CD4-positive, alpha-beta T cell treated with Interleukin-12 subunit alpha and Interleukin-12 subunit beta, for 1 hour (primary cell): ENCODE measurements at regions not wholly inside any gene's neighbourhood (a gene's known extent, or its start where the extent isn't known, plus 50 kb on each side); places are given as distances from the start of the nearest gene placed in this dataset.
A peak's percentile ranks its signal among the peaks of the same experiment; 100 is the strongest.
"Not testable (repeated sequence)": the region's sequence is repeated elsewhere in the genome, so short reads cannot be mapped to it uniquely, and the experiment has no call there.

Source experiments
- DNase-seq: peaks from one replicate; pipeline ENCODE4 v3.0.0-alpha.2; 2020

DNA sequence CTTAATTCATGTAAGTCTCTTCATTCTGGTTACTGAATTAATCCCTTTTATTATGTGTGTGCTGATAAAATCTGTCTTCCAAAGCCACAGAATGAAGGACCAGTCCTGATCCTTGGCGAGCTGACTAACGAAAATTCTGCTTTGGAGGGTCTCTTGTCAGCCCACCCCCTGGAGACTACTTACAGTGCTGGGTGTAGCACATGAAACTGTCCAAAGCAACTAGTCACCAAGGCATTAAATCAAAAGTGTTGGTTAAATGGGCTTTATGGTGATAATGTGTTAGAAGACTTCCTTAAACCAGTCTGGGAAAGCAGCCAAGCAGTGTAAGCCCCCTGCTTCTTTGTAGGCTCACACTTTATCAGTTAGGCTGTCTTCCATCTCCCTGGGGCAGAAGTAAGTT, 420.2 kb downstream of the SUCLG1 start:
- DNase-seq, result no peak

- no peak for DNase-seq
These were observed 425.6 kb downstream of the SUCLG1 start for GRCh38 chr2:84033347-84033974.

GRCh38 chr2:84031312-84032050, 427.6 kb downstream of the SUCLG1 start:
- DNase-seq, result no peak

GRCh38 chr2:84029903-84030575, 429.0 kb downstream of the SUCLG1 start:
- no peak for DNase-seq

DNA sequence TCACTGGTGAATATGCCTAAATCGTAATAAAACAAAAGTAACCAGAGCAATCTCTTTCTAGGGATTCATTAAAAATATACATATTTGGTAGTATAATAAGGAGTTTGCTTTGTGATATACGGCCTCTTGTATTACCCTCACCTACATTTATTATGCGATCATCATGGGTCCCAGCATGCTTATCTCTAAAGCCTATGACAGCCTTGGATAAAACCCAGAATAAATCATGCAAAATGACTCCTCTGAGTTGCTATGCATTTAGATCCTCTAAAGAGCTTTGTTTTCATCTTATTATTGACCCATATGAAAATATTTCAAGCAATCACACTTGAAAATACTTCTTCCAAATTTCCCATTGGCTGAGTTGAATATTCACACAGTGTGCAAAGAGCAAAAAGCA, 432.3 kb downstream of the SUCLG1 start:
- DNase-seq, result no peak

- DNase-seq, result peak; percentile 27
These were observed 436.2 kb downstream of the SUCLG1 start for GRCh38 chr2:84022810-84023431.

- no peak for DNase-seq
These were observed 442.1 kb downstream of the SUCLG1 start for GRCh38 chr2:84017010-84017409.

GRCh38 chr2:84016183-84016582, 442.9 kb downstream of the SUCLG1 start:
- no peak for DNase-seq

- no peak for DNase-seq
These were observed 461.2 kb downstream of the SUCLG1 start for GRCh38 chr2:83997889-83998288.

GRCh38 chr2:83994633-83995179, 464.4 kb downstream of the SUCLG1 start:
- DNase-seq, result no peak

- DNase-seq, result no peak
These were observed 465.0 kb downstream of the SUCLG1 start for GRCh38 chr2:83993873-83994632.

- no peak for DNase-seq
These were observed 467.1 kb downstream of the SUCLG1 start for GRCh38 chr2:83991992-83992391.

DNA sequence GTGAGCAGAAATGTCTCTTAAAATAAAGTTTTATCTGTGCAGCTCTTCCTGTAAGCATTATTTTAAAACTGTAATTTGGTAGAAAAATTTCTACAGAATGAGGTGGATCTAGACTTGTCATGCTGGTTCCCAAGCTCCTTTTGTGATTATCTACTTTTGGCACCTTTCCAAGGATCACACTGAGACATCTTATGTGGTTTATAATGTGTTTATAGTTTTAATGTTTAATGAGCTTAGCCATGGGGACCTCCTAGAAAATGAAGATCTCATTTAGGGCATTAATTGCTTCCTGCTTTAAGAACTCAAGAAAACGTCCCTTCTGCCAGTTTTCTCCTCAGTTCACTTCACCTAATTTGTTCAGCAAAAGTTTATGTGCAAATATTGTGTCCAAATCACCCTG, 468.4 kb downstream of the SUCLG1 start:
- DNase-seq, result no peak

GRCh38 chr2:83976628-83977027, 482.5 kb downstream of the SUCLG1 start:
- DNase-seq, result not testable (repeated sequence)

DNA sequence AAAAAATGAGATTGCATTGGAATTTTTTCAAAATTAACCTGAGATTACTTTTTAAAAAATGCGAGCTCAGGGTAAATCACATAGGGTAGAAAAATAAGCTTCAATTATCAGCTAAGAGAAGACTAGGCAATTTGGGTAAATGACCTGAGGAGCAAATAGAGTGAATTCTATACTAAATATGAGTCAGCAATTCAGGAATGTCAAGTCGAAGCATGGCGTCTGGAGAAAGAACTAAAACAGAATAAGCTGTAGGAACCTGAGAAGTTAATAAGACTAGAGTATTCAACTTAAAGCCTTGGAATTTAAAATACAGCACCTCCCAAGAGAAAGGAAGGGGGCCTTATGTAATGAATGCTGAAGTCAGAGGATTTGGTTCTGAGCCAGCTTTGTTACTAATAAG, 487.0 kb downstream of the SUCLG1 start:
- DNase-seq, result no peak

GRCh38 chr2:83971547-83971946, 487.5 kb downstream of the SUCLG1 start:
- DNase-seq, result no peak

- no peak for DNase-seq
These were observed 488.7 kb downstream of the SUCLG1 start for GRCh38 chr2:83970217-83970929.

GRCh38 chr2:83969085-83969484, 490.0 kb downstream of the SUCLG1 start:
- no peak for DNase-seq

DNA sequence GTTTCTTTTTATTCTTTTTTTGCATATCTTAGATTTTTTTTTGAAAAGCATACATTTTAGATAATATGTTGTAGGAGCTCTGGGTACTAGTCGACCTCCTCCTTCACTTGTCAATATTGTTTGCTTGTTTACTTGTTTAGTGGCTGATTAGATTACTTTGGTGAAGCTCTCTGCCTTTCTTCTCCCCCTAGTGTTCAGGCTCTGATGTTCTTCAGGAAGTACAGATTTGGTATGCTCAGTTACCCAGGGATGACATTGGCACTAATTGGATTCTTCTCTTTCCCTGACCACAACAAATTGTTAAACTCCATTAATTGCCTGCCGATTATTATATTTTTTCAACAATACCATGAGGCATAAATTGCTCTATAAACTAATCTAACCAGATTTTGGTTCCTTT, 491.2 kb downstream of the SUCLG1 start:
- DNase-seq, result no peak

DNA sequence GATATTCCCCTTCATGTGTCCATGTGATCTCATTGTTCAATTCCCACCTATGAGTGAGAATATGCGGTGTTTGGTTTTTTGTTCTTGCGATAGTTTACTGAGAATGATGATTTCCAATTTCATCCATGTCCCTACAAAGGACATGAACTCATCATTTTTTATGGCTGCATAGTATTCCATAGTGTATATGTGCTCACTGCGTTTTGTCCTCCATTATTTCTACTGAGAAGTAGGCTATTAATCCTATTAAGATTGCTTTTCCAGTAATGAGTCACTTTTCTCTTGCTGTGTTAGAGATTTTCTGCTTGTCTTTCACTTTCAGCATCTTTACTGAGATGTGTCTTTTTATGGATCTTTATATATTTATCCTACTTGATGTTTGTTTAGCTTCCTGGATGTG, 492.1 kb downstream of the SUCLG1 start:
- DNase-seq, result not testable (repeated sequence)

GRCh38 chr2:83961512-83961911, 497.6 kb downstream of the SUCLG1 start:
- no peak for DNase-seq

DNA sequence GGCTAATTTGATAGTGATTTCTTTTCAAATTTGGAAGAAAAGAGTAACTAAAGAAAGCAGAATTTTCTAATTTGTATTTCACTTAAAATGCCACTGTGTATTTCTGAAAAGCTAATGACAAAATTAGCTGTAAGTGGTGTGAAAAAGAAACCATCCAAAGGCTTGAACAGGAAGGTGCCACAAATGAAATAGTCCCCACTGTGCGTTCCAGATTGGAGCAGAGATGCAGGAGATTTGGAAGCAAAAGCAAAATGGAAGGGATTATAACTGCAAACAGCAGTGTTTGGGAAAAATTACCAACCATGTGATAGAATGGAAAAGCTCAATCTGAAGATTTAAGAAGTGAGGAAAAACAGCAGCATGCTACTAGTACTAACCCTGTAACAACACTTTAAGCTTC, 498.7 kb downstream of the SUCLG1 start:
- no peak for DNase-seq
